Lung (tissue), 11 donors: ENCODE measurements at regions not wholly inside any gene's neighbourhood (a gene's known extent, or its start where the extent isn't known, plus 50 kb on each side); places are given as distances from the start of the nearest gene placed in this dataset.

Experiments used
- ATAC-seq: fragments of 200-7000 bp; cut with Tn5 transposase; one replicate; pipeline ENCODE4 v1.9.1; 2020; ENCODE audit warnings: moderate number of reproducible peaks; ENCODE audit not compliant: insufficient read depth, low FRiP score
- DNase-seq, 3 donors: peaks; one replicate each; pipeline ENCODE4 v3.0.0-alpha.2; 2013 to 2017
- H3K27ac ChIP-seq, 2 donors: one replicate each; pipeline ENCODE4 v1.5.1; 2013; ENCODE audit warnings: mild to moderate bottlenecking in 2 of 2, moderate library complexity in 2 of 2, control low read depth in 1 of 2, inconsistent platforms in 1 of 2, low read depth in 1 of 2, low read length in 1 of 2
- H3K27me3 ChIP-seq, 3 donors: one replicate each; pipeline ENCODE4 v1.5.1; 2013; ENCODE audit warnings: low read length in 2 of 3; ENCODE audit not compliant: control insufficient read depth in 3 of 3, insufficient read depth in 3 of 3
- H3K36me3 ChIP-seq, 4 donors: one replicate each; pipeline ENCODE4 v1.5.1; 2013; ENCODE audit warnings: low read length in 4 of 4, mild to moderate bottlenecking in 1 of 4, moderate library complexity in 1 of 4; ENCODE audit not compliant: control insufficient read depth in 4 of 4, insufficient read depth in 4 of 4
- H3K4me1 ChIP-seq, 5 donors: one replicate each; pipeline ENCODE4 v1.5.1; 2013; ENCODE audit warnings: low read length in 5 of 5, mild to moderate bottlenecking in 2 of 5, moderate library complexity in 1 of 5; ENCODE audit not compliant: control insufficient read depth in 5 of 5, insufficient read depth in 5 of 5
- H3K4me3 ChIP-seq: one replicate; pipeline ENCODE4 v1.5.1; 2013; ENCODE audit warnings: mild to moderate bottlenecking, control low read depth, moderate library complexity
- H3K9ac ChIP-seq, 2 donors: one replicate each; pipeline ENCODE4 v1.5.1; 2013; ENCODE audit warnings: low read length in 2 of 2, control low read depth in 1 of 2; ENCODE audit not compliant: insufficient read depth in 1 of 2
- H3K9me3 ChIP-seq, 4 donors: one replicate each; pipeline ENCODE4 v1.5.1; 2013; ENCODE audit warnings: low read length in 3 of 4, mild to moderate bottlenecking in 1 of 4, moderate library complexity in 1 of 4; ENCODE audit not compliant: control insufficient read depth in 4 of 4, insufficient read depth in 3 of 4
- CTCF ChIP-seq: IDR thresholded peaks from 2 replicates; pipeline ENCODE4 v1.5.1; 2012; ENCODE audit warnings: mild to moderate bottlenecking; ENCODE audit errors: control extremely low read depth, extremely low read depth
- WGBS, 2 donors: extraction: QIAGEN DNeasy Blood & Tissue Kit; methylation state at CpG; one replicate each; pipeline ENCODE4 v1.1.7; 2013; 5-methylcytosine and 5-hydroxymethylcytosine counted together
- donor health status: control.
- donor health status: control.
- donor health status: Bipolar disorder and iron deficiency.
- donor health status: healthy.
- donor health status: DM: yes; HTN: yes; CAD: no.

DNA sequence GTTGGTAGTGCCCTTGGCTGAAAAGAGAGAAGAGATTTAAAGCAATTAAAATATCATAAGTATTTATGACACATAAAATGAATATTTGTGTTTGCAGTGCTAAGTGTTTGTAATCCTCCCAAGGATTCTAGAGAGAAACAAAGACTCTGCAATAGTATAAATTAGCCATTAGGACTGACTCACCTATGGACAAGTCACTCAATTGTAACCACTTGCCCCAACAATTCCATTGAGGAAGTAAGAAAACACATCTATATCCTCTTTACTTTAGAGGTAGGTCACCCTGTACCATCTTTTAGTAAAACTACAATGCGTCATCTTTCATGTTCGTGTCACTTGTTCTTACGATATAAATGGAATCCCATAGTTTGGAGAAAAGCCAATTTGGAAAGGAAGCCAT is 85.7 kb upstream of the INHBA start:
- no peak overlapping the region for H3K9ac ChIP-seq
- no peaks in the 10 kb centered on the region for H3K36me3 ChIP-seq
- TF ChIP-seq CTCF = no peak
- DNase-seq = no peak
- no peak overlapping the region for H3K27ac ChIP-seq
- no peak for ATAC-seq
- H3K9me3 ChIP-seq = peaks cover 0 to 2% (median 0%) of the 10 kb centered on the region in 4 donors
- no peak overlapping the region for H3K4me3 ChIP-seq
- no peaks in the 10 kb centered on the region for H3K27me3 ChIP-seq
- no peaks in the 10 kb centered on the region for H3K4me1 ChIP-seq
- WGBS, 2 donors = 66 to 79% methylated on average over 3 of the region's 3 CpGs

DNA sequence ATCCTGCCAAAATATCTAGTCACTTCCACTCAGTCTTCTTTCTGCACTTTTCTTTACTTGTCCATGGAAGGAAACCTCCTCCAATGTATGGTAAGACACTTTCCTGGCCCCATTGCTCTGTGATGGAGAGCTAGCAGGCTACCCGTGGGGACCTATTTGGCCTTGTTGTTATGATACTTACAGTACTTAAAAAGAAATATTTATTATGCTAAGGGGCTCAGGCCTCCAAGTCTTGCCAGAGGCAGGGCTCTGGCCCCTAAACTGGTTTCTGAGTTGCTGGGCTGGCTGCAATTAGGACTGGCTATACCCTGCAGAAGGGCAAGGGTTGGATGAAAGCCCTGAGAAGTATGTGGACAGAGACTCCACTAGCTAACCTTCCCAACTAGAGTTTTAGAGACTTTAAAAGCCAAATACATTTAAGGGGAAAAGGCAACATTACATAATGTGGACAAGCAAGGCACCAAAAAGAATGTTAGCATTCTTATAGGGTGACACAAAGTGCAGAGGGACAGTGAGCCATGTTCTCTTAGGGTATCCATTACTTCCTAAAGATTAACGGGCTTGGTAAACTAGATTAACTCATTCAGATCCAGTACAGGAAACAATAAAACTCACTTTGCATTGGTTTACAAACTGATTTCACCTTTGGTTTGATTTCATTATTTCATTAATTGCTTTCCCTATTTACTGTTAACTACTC is 84.9 kb upstream of the INHBA start:
- DNase-seq (no peak), ATAC-seq (no peak)
- TF ChIP-seq CTCF = no peak
- Histone ChIP-seq H3K9me3 (peaks cover 0 to 2% (median 0%) of the 10 kb centered on the region in 4 donors), H3K27me3 (no peaks in the 10 kb centered on the region), H3K36me3 (no peaks in the 10 kb centered on the region), H3K4me1 (no peaks in the 10 kb centered on the region), H3K27ac (no peak overlapping the region), H3K9ac (no peak overlapping the region), H3K4me3 (no peak overlapping the region)
- 68 to 91% methylated on average over 2 of the region's 2 CpGs for WGBS, 2 donors

GRCh38 chr7:41786944-41787343 is 84.1 kb upstream of the INHBA start:
- no peaks in the 10 kb centered on the region for H3K4me1 ChIP-seq
- H3K9me3 ChIP-seq = peaks cover 0 to under 1% (median 0%) of the 10 kb centered on the region in 4 donors
- H3K36me3 ChIP-seq = no peaks in the 10 kb centered on the region
- H3K27ac ChIP-seq = no peak overlapping the region
- 65 to 73% methylated on average over 5 of the region's 5 CpGs for WGBS, 2 donors
- H3K27me3 ChIP-seq = no peaks in the 10 kb centered on the region
- TF ChIP-seq CTCF = no peak
- no peak for ATAC-seq
- DNase-seq = no peak
- no peak overlapping the region for H3K4me3 ChIP-seq
- no peak overlapping the region for H3K9ac ChIP-seq

GRCh38 chr7:41786404-41786803 is 83.5 kb upstream of the INHBA start:
- Histone ChIP-seq H3K27ac (no peak overlapping the region), H3K9ac (no peak overlapping the region), H3K4me3 (no peak overlapping the region), H3K4me1 (no peaks in the 10 kb centered on the region), H3K9me3 (no peaks in the 10 kb centered on the region), H3K27me3 (no peaks in the 10 kb centered on the region), H3K36me3 (no peaks in the 10 kb centered on the region)
- DNase-seq (no peak), ATAC-seq (no peak)
- no peak for TF ChIP-seq CTCF
- WGBS, 2 donors = 40 to 69% methylated on average over 2 of the region's 2 CpGs
